Tibial nerve (tissue), 3 donors: ENCODE measurements at regions not wholly inside any gene's neighbourhood (a gene's known extent, or its start where the extent isn't known, plus 50 kb on each side); places are given as distances from the start of the nearest gene placed in this dataset.

Experiments used
- POLR2A ChIP-seq, 2 donors: fragments of 450-650 bp; IDR thresholded peaks; one replicate each; pipeline ENCODE4 v1.6.1; 2017; ENCODE audit warnings: antibody characterized with exemption in 2 of 2, mild to moderate bottlenecking in 2 of 2, moderate library complexity in 2 of 2
- TF ChIP-seq, protein P1 (sequence below), 5 experiments: fragments of 200-600 bp in 3 of 5; fragments of 450-650 bp in 2 of 5; sonication (generic) in 3 of 5; IDR thresholded peaks; one replicate each; pipeline ENCODE4 v1.5.1; 2016 to 2019; ENCODE audit warnings: antibody characterized with exemption in 5 of 5, mild to moderate bottlenecking in 3 of 5, moderate library complexity in 2 of 5

- TF ChIP-seq, protein P1, sequence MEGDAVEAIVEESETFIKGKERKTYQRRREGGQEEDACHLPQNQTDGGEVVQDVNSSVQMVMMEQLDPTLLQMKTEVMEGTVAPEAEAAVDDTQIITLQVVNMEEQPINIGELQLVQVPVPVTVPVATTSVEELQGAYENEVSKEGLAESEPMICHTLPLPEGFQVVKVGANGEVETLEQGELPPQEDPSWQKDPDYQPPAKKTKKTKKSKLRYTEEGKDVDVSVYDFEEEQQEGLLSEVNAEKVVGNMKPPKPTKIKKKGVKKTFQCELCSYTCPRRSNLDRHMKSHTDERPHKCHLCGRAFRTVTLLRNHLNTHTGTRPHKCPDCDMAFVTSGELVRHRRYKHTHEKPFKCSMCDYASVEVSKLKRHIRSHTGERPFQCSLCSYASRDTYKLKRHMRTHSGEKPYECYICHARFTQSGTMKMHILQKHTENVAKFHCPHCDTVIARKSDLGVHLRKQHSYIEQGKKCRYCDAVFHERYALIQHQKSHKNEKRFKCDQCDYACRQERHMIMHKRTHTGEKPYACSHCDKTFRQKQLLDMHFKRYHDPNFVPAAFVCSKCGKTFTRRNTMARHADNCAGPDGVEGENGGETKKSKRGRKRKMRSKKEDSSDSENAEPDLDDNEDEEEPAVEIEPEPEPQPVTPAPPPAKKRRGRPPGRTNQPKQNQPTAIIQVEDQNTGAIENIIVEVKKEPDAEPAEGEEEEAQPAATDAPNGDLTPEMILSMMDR (IDR thresholded peaks at IDR 0.05): no peak
- no peak for TF ChIP-seq POLR2A (IDR thresholded peaks at IDR 0.05)
Observed at GRCh38 chr10:4202938-4203337, 417.9 kb upstream of the KLF6 start.
